ENCODE measurements at regions not wholly inside any gene's neighbourhood (a gene's known extent, or its start where the extent isn't known, plus 50 kb on each side); places are given as distances from the start of the nearest gene placed in this dataset.

- DNase-seq = no peak
Measured at GRCh38 chr16:73232555-73233328, 184.8 kb upstream of the ZFHX3 start.

GRCh38 chr16:73231944-73232554 is 184.1 kb upstream of the ZFHX3 start:
- no peak for DNase-seq

- no peak for DNase-seq
Measured at GRCh38 chr16:73231379-73231778, 183.5 kb upstream of the ZFHX3 start.

- DNase-seq = no peak
Measured at GRCh38 chr16:73230651-73231050, 182.7 kb upstream of the ZFHX3 start.

- DNase-seq = no peak
Measured at GRCh38 chr16:73228649-73229048, 180.7 kb upstream of the ZFHX3 start.

- DNase-seq = no peak
Measured at GRCh38 chr16:73226675-73227074, 178.7 kb upstream of the ZFHX3 start.

GRCh38 chr16:73225983-73226382 is 178.1 kb upstream of the ZFHX3 start:
- DNase-seq = no peak

GRCh38 chr16:73220836-73221235 is 172.9 kb upstream of the ZFHX3 start:
- DNase-seq = no peak

- no peak for DNase-seq
Measured at GRCh38 chr16:73219176-73219575, 171.2 kb upstream of the ZFHX3 start.

GRCh38 chr16:73217654-73218053 is 169.7 kb upstream of the ZFHX3 start:
- peak; percentile 23 for DNase-seq

GRCh38 chr16:73216932-73217331 is 169.0 kb upstream of the ZFHX3 start:
- DNase-seq = no peak

GRCh38 chr16:73215678-73216377 is 167.9 kb upstream of the ZFHX3 start:
- no peak for DNase-seq

GRCh38 chr16:73214825-73215677 is 167.1 kb upstream of the ZFHX3 start:
- no peak for DNase-seq

GRCh38 chr16:73213732-73214455 is 166.0 kb upstream of the ZFHX3 start:
- DNase-seq = no peak

- no peak for DNase-seq
Measured at GRCh38 chr16:73212431-73212830, 164.5 kb upstream of the ZFHX3 start.

GRCh38 chr16:73210686-73211085 is 162.8 kb upstream of the ZFHX3 start:
- DNase-seq = no peak

GRCh38 chr16:73210084-73210483 is 162.2 kb upstream of the ZFHX3 start:
- DNase-seq = no peak

- no peak for DNase-seq
Measured at GRCh38 chr16:73209190-73209589, 161.3 kb upstream of the ZFHX3 start.

- DNase-seq = no peak
Measured at GRCh38 chr16:73206151-73206707, 158.3 kb upstream of the ZFHX3 start.

GRCh38 chr16:73205153-73205886 is 157.4 kb upstream of the ZFHX3 start:
- DNase-seq = no peak

Measured in NCI-H1436 (cell line).